Epithelial cell of proximal tubule (primary cell): ENCODE measurements at regions not wholly inside any gene's neighbourhood (a gene's known extent, or its start where the extent isn't known, plus 50 kb on each side); places are given as distances from the start of the nearest gene placed in this dataset.

Experiments used
- DNase-seq: peaks from one replicate; pipeline ENCODE4 v3.0.0-alpha.2; 2011; ENCODE audit warnings: low read depth
- H3K4me3 ChIP-seq: 2 replicates; pipeline ENCODE4 v1.5.1; 2011; ENCODE audit warnings: low read depth, mild to moderate bottlenecking, low read length
- CTCF ChIP-seq: conservative IDR thresholded peaks from 2 replicates; pipeline ENCODE4 v1.5.1; 2012; ENCODE audit warnings: low read depth, mild to moderate bottlenecking, low read length

DNA sequence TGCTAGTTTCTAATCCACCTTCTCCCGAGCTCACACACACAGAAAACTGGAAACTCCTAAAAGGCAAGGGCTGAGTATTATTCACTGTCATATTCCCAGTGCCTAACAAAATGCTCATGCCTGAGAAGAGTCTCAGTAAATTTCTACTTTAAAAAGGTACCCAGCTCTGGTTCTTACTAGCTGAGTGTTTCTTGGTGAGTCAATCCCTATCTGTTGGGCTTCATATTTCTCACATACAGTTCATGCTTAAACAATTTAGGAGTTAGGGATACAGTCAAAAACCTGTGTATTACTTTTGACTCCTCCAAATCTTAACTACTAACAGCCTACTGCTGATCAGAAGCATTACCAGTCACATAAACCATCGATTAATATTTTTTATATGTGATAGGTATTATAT, 204.9 kb downstream of the EN1 start:
- DNase-seq = no peak
- no peak for TF ChIP-seq CTCF
- no peak overlapping the region for H3K4me3 ChIP-seq

GRCh38 chr2:118641711-118642110, 205.7 kb downstream of the EN1 start:
- peak; percentile 69 for DNase-seq
- TF ChIP-seq CTCF = no peak
- no peak overlapping the region for H3K4me3 ChIP-seq

DNA sequence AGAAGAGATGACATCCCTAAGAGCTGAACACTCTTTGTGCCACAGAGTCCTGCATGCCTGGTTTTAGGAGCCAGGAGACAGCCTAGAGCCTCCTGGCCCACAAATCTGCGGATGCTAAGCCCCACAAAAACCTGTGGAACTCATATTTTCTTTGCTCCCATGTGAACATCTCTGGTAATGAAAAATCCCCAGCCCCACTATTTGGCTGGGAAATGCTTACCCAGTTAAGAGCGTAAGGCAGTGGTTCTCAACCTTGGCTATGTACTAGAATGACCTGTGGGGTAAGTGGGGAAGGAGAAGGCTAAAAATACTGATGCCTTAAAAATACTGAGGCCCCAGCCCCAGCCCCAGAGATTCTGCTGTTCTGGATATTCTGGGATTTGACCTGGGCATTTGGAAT, 208.1 kb downstream of the EN1 start:
- no peak for TF ChIP-seq CTCF
- no peak overlapping the region for H3K4me3 ChIP-seq
- DNase-seq = no peak

GRCh38 chr2:118638453-118638852, 209.0 kb downstream of the EN1 start:
- H3K4me3 ChIP-seq = no peak overlapping the region
- no peak for DNase-seq
- TF ChIP-seq CTCF = no peak

GRCh38 chr2:118635891-118636290, 211.6 kb downstream of the EN1 start:
- TF ChIP-seq CTCF = no peak
- H3K4me3 ChIP-seq = no peak overlapping the region
- no peak for DNase-seq

- H3K4me3 ChIP-seq = no peak overlapping the region
- no peak for DNase-seq
- TF ChIP-seq CTCF = no peak
Measured at GRCh38 chr2:118634876-118635275, 212.6 kb downstream of the EN1 start.

GRCh38 chr2:118633371-118634018, 214.0 kb downstream of the EN1 start:
- no peak overlapping the region for H3K4me3 ChIP-seq
- no peak for TF ChIP-seq CTCF
- DNase-seq = no peak
